IMR-90 (cell line): ENCODE measurements at regions not wholly inside any gene's neighbourhood (a gene's known extent, or its start where the extent isn't known, plus 50 kb on each side); places are given as distances from the start of the nearest gene placed in this dataset.

Source experiments
- CEBPB ChIP-seq: IDR thresholded peaks from 2 replicates; pipeline ENCODE4 v1.6.1; 2012; ENCODE audit warnings: low read depth, low read length, improper control_type of control experiment
- CTCF ChIP-seq: conservative IDR thresholded peaks from 2 replicates; pipeline ENCODE4 v1.5.1; 2012; ENCODE audit warnings: mild to moderate bottlenecking, low read depth, low read length, improper control_type of control experiment
- NFE2L2 ChIP-seq: fragments of 150-350 bp; IDR thresholded peaks from 2 replicates; pipeline ENCODE4 v1.6.1; 2016; ENCODE audit warnings: low read depth, mild to moderate bottlenecking, low read length

- TF ChIP-seq CTCF (no peak), NFE2L2 (no peak), CEBPB (no peak)
These were observed 179.2 kb downstream of the ZNF281 start for GRCh38 chr1:200230671-200231070.
